ENCODE measurements at regions not wholly inside any gene's neighbourhood (a gene's known extent, or its start where the extent isn't known, plus 50 kb on each side); places are given as distances from the start of the nearest gene placed in this dataset.

DNA sequence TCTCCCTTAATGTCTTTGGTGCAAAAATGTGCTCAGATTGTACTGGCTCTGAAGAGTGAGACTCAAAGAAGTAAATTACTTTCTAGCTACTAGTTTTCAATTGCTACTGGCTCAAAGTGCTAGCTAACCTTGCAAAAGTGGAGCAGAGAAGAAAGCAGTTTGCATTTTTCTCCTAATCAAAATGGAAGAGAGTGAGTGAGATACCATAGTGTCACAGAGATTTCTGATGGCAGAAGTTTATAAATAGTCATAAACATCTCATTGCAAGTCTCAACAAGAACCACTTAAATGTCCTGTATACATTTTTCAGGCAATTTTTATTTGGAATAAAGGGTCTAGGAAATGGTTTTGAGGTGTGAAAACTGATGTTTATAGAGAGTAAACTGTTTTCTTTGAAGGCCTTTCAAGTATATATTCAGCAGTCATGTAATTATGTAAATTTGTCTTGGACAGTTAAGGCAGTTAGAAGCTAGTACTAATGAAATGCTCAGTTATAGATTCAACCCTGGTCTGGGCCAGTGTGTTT is 237.7 kb upstream of the GOLIM4 start:
- no peak for ATAC-seq
- intact Hi-C loops (cut with DNase I, micrococcal nuclease) = no loop called here
- no peak for DNase-seq

- intact Hi-C loops (cut with DNase I, micrococcal nuclease) = no loop called here
- ATAC-seq (no peak), DNase-seq (no peak)
Observed at GRCh38 chr3:168331756-168332155, 236.0 kb upstream of the GOLIM4 start.

- intact Hi-C loops (cut with DNase I, micrococcal nuclease) = no loop called here
- no peak for ATAC-seq
- no peak for DNase-seq
Observed at GRCh38 chr3:168330983-168331382, 235.3 kb upstream of the GOLIM4 start.

DNA sequence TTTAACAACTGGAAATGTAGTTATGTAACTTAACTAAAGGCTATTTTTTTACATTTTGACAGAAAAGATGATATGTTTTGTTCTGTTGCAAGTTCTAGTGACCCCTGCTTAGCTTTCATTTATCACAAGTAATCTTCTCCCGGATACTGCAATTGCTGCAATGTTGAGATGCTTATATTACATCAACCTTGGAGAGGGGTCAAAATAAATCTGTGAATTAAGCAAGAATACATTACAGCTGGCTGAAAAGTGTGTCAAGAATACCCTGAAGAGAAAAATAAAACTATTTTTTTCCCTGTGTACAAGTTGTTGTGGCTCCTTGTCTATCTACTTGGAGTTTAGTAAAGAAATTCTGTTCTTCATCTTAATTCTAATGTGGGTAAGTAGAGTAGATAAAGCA is 232.1 kb upstream of the GOLIM4 start:
- DNase-seq (no peak), ATAC-seq (no peak)
- intact Hi-C loops (cut with DNase I, micrococcal nuclease) = no loop called here

DNA sequence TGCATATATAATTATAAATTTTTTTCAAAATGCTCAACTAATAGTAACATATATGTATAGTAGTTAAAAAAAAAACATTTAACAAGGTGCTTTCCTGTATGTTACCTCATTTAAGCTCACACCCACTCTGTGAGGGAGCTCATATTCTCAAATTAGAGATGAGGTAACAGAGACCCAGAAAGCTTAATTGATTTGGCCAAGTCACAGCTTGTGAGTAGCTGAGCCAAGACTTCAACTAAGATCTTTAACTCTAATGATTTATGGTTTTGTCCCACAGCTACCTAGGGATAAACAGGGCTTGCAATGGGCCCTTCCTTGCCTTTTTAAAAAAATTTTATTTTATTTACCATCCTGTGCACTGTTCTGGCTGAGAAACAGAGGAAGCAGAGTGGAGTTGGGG is 230.0 kb upstream of the GOLIM4 start:
- intact Hi-C loops (cut with DNase I, micrococcal nuclease) = no loop called here
- DNase-seq (no peak), ATAC-seq (no peak)

DNA sequence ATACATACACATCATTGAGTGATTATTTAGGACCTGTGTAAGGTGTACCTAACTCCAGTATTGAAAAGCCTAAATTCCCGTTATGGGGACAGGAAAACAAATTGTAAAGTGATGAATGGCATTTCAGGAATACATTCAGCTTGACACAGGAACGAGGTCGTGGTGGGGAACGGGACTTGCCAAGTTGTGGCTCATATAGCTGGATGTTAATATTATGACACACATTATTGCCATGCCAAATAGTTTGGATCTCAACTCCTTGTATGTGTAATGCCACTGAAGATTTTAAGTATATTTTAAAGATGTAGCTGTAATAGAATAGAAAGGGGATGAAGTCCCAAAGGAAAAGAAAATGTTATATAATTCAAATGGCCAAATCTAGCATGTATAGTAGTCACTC is 227.2 kb upstream of the GOLIM4 start:
- intact Hi-C loops (cut with DNase I, micrococcal nuclease) = no loop called here
- ATAC-seq (no peak), DNase-seq (no peak)

GRCh38 chr3:168314166-168314565 is 218.4 kb upstream of the GOLIM4 start:
- intact Hi-C loops (cut with DNase I, micrococcal nuclease) = no loop called here
- no peak for ATAC-seq
- no peak for DNase-seq

GRCh38 chr3:168312984-168313383 is 217.3 kb upstream of the GOLIM4 start:
- intact Hi-C loops (cut with DNase I, micrococcal nuclease) = no loop called here
- no peak for ATAC-seq
- no peak for DNase-seq

DNA sequence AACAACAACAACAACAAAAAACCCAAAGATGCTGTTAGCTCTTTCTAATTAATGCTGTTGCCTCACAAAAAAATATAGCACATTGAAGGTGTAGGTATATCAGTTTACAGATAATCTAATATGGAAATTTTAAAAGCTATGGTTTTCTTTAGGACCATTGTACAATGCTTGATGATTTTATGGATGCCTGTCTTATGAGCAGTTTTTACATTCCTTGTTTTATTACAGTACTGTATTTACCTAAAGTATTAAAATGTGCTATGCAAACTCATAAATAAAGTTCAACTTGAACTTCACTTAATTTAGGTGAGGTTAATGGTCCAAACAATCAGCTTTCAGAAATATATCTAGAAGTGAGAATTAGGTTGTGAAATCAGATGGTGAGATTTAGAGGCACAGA is 212.2 kb upstream of the GOLIM4 start:
- intact Hi-C loops (cut with DNase I, micrococcal nuclease) = no loop called here
- DNase-seq (no peak), ATAC-seq (no peak)

DNA sequence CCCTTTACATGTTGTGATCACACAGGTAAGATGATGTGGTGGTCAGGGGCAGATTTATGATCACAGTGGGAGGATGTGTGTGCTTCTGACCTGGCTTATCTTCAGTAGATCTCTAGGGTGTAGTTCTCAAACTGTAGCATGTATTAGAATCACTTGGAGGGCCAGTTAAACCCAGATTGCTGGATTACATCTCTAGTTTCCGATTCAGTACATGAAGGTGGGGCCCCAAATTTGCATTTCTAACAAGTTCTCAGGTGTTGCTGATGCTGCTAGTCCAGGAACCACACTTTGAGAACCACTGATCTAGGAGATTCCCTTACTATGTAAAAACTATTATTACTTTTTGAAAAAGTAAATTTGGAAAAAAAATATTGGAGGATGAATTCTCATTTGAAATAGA is 199.3 kb upstream of the GOLIM4 start:
- intact Hi-C loops (cut with DNase I, micrococcal nuclease) = no loop called here
- ATAC-seq (no peak), DNase-seq (no peak)

DNA sequence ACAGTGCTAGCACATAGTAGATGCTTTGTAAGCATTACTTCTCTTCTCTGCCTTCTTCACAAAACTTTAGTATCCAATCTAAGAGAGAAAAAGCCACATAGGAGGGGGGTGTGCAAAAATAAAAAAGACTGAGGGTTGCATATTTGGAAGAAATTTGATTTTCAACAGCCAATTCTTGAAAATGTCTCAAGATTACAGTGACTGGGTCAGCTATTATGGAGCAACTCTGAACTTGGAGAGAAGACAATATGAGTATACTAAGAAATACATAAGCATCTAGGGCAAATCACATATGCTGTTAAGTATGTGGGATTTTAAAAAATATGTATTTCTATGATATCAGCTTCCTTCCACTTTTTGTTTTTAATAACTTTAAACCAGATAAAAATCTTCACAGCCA is 196.6 kb upstream of the GOLIM4 start:
- intact Hi-C loops (cut with DNase I, micrococcal nuclease) = no loop called here
- no peak for DNase-seq
- ATAC-seq = no peak

GRCh38 chr3:168289471-168290008 is 193.8 kb upstream of the GOLIM4 start:
- ATAC-seq (no peak), DNase-seq (no peak)
- intact Hi-C loops (cut with DNase I, micrococcal nuclease) = no loop called here

GRCh38 chr3:168288511-168289401 is 193.0 kb upstream of the GOLIM4 start:
- DNase-seq (no peak), ATAC-seq (no peak)
- intact Hi-C loops (cut with DNase I, micrococcal nuclease) = no loop called here

- no peak for DNase-seq
- ATAC-seq = no peak
- intact Hi-C loops (cut with DNase I, micrococcal nuclease) = no loop called here
Observed at GRCh38 chr3:168285506-168285905, 189.8 kb upstream of the GOLIM4 start.

DNA sequence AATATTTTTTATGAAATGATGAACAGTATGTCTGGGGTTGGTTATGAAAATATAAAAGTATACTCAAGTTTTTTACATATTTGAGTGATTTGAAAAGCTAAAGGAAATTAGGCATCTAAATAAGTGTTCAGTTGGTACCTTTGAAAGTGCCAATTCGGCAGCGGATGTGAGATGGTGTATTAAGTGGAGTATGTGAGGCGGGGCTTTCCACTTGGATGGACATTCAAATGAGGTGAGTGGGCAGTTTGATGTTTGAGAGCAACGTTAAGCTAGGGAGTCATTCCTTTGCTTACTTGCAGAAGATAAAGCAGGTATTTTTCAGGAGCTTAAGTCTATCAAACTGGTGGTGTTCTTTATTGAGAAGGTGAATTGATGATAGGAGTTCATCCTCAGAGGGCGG is 189.0 kb upstream of the GOLIM4 start:
- intact Hi-C loops (cut with DNase I, micrococcal nuclease) = no loop called here
- ATAC-seq (no peak), DNase-seq (no peak)

DNA sequence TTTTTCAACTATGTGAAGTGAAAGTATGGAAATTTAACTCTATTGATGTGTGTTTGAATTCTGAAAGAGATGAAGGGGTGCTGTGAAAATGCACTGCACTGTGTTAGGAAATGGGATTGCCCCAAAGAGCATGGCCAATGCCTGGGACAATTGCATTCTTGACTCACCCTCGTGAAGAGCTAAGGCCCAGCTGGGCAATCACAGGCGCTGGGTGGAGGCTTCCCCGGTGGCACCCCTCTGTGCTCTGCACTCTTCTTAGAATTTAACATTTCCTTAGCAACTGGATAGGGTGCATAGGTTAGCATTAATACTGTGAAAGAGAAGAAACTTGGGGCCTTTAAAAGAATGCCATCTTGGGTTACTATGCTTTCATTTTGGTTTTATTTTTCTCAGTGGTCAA is 179.9 kb upstream of the GOLIM4 start:
- DNase-seq (no peak), ATAC-seq (no peak)
- intact Hi-C loops (cut with DNase I, micrococcal nuclease) = no loop called here

DNA sequence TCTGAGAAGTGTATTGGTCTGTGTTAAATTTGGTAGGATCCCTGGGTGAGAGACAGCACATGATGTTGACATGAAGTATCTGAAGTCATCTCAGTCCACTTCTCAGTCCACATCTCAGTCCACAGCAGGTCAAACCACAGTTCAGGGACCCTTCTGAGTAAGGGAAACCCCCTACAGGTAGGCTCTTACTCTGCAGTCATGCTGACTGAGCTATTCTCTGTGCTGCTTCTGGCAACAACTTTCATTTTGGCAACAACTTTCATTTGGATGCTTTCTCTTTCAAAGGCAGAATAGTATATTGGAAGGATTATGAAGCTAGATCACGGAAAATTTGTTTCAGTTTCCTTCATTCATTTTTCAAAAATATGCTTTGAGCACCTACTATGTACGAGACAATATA is 178.2 kb upstream of the GOLIM4 start:
- no peak for DNase-seq
- no peak for ATAC-seq
- intact Hi-C loops (cut with DNase I, micrococcal nuclease) = no loop called here

- intact Hi-C loops (cut with DNase I, micrococcal nuclease) = no loop called here
- DNase-seq (no peak), ATAC-seq (no peak)
Observed at GRCh38 chr3:168273036-168273435, 177.3 kb upstream of the GOLIM4 start.

GRCh38 chr3:168272343-168272985 is 176.7 kb upstream of the GOLIM4 start:
- no peak for DNase-seq
- ATAC-seq = no peak
- intact Hi-C loops (cut with DNase I, micrococcal nuclease) = no loop called here

DNA sequence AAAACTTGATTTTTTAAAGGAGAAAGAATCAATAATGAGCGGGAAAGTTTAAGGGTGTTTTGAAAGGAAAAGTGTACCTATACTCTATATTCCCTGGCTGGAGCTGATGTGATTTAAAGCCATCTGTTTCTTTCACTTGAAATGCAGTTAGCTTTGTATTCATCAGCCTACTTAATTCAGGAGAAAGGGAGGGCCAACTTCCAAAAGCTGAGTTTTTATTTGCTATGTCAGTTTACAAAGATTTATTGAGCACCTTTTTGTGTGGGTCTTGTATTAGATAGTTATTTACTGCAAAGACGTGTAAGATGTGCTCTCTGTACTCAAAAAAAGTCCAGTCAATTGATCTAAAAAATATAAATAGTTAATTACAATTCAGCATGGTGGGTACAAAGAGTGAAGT is 176.2 kb upstream of the GOLIM4 start:
- intact Hi-C loops (cut with DNase I, micrococcal nuclease) = no loop called here
- no peak for ATAC-seq
- no peak for DNase-seq
